Kidney (tissue), 13 donors: ENCODE measurements at regions not wholly inside any gene's neighbourhood (a gene's known extent, or its start where the extent isn't known, plus 50 kb on each side); places are given as distances from the start of the nearest gene placed in this dataset.

Experiments
- DNase-seq, 5 donors: peaks; one replicate each; pipeline ENCODE4 v3.0.0-alpha.2; 2013 to 2020
- FAIRE-seq: peaks from 2 replicates; lab custom pipeline; 2012; peaks lifted over from hg19 to GRCh38; lab: Jason Lieb, UNC
- H3K27ac ChIP-seq, 2 donors: one replicate each; pipeline ENCODE4 v1.7.0; 2013; ENCODE audit warnings: low read depth in 2 of 2, low read length in 2 of 2, inconsistent platforms in 1 of 2
- H3K27me3 ChIP-seq: one replicate; pipeline ENCODE4 v1.7.1; 2013; ENCODE audit warnings: low read length, inconsistent platforms; ENCODE audit not compliant: control insufficient read depth, insufficient read depth
- H3K36me3 ChIP-seq, 3 donors: one replicate each; pipeline versions ENCODE4 v1.7.0 to v1.7.1; 2013; ENCODE audit warnings: low read length in 3 of 3, control low read depth in 1 of 3, inconsistent platforms in 1 of 3; ENCODE audit not compliant: insufficient read depth in 3 of 3, control insufficient read depth in 2 of 3
- H3K4me1 ChIP-seq, 3 donors: one replicate each; pipeline versions ENCODE4 v1.7.0 to v1.7.1; 2013; ENCODE audit warnings: low read length in 3 of 3, inconsistent platforms in 1 of 3, low read depth in 1 of 3; ENCODE audit not compliant: control insufficient read depth in 2 of 3, insufficient read depth in 2 of 3
- H3K4me3 ChIP-seq, 3 donors: one replicate each; pipeline versions ENCODE4 v1.7.0 to v1.8.1; 2013; ENCODE audit warnings: low read length in 3 of 3, control low read depth in 1 of 3, inconsistent platforms in 1 of 3
- H3K9ac ChIP-seq, 3 donors: one replicate each; pipeline versions ENCODE4 v1.7.0 to v1.7.1; 2013; ENCODE audit warnings: low read length in 3 of 3, control low read depth in 1 of 3, inconsistent platforms in 1 of 3
- H3K9me3 ChIP-seq, 3 donors: one replicate each; pipeline versions ENCODE4 v1.7.0 to v1.7.1; 2013; ENCODE audit warnings: low read length in 3 of 3, control low read depth in 1 of 3, inconsistent platforms in 1 of 3; ENCODE audit not compliant: control insufficient read depth in 2 of 3, insufficient read depth in 1 of 3
- CTCF ChIP-seq: IDR thresholded peaks from 3 replicates; pipeline ENCODE4 v1.5.1; 2012; ENCODE audit warnings: mild to moderate bottlenecking, moderate library complexity, borderline replicate concordance; ENCODE audit not compliant: insufficient read depth; ENCODE audit errors: extremely low read depth
- intact Hi-C: fragments of 100-400 bp; cut with DNase I; formaldehyde crosslinking; loops from one replicate; pipeline ENCODE4 v1.11.1; 2022
- donor health status: control.
- donor health status: control.
- donor health status: control.
- donor health status: control.
- donor health status: control.
- donor health status: DM: yes; HTN: yes; CAD: no.
- donor health status: Normal renal cell carcinoma (clear cell type).

GRCh38 chr16:65938083-65938482 lies 428.4 kb upstream of the CDH5 start:
- no peaks in the 10 kb centered on the region for H3K36me3 ChIP-seq
- FAIRE-seq (no peak), DNase-seq (no peak)
- no peak overlapping the region for H3K9ac ChIP-seq
- no peak overlapping the region for H3K27ac ChIP-seq
- intact Hi-C loops: no loop called here
- no peaks in the 10 kb centered on the region for H3K9me3 ChIP-seq
- TF ChIP-seq CTCF: no peak
- H3K4me1 ChIP-seq: no peaks in the 10 kb centered on the region
- H3K27me3 ChIP-seq: no peaks in the 10 kb centered on the region
- H3K4me3 ChIP-seq: no peak overlapping the region

GRCh38 chr16:65937455-65937854 lies 429.0 kb upstream of the CDH5 start:
- TF ChIP-seq CTCF: no peak
- intact Hi-C loops: no loop called here
- no peak overlapping the region for H3K27ac ChIP-seq
- no peak overlapping the region for H3K9ac ChIP-seq
- DNase-seq (no peak), FAIRE-seq (no peak)
- H3K36me3 ChIP-seq: no peaks in the 10 kb centered on the region
- H3K27me3 ChIP-seq: no peaks in the 10 kb centered on the region
- no peak overlapping the region for H3K4me3 ChIP-seq
- no peaks in the 10 kb centered on the region for H3K9me3 ChIP-seq
- no peaks in the 10 kb centered on the region for H3K4me1 ChIP-seq

GRCh38 chr16:65936096-65936495 lies 430.4 kb upstream of the CDH5 start:
- intact Hi-C loops: no loop called here
- no peak for TF ChIP-seq CTCF
- DNase-seq: no peak
- no peak for FAIRE-seq
- H3K4me3 ChIP-seq: no peak overlapping the region
- no peak overlapping the region for H3K9ac ChIP-seq
- no peaks in the 10 kb centered on the region for H3K27me3 ChIP-seq
- H3K9me3 ChIP-seq: no peaks in the 10 kb centered on the region
- no peak overlapping the region for H3K27ac ChIP-seq
- no peaks in the 10 kb centered on the region for H3K36me3 ChIP-seq
- H3K4me1 ChIP-seq: no peaks in the 10 kb centered on the region

- Histone ChIP-seq H3K27ac (no peak overlapping the region), H3K9me3 (no peaks in the 10 kb centered on the region), H3K9ac (no peak overlapping the region), H3K27me3 (no peaks in the 10 kb centered on the region), H3K36me3 (no peaks in the 10 kb centered on the region), H3K4me3 (no peak overlapping the region), H3K4me1 (no peaks in the 10 kb centered on the region)
- intact Hi-C loops: no loop called here
- TF ChIP-seq CTCF: no peak
- FAIRE-seq (no peak), DNase-seq (no peak)
Measured at GRCh38 chr16:65934443-65934842, 432.0 kb upstream of the CDH5 start.
